Stimulated activated memory B cell treated with anti-CD40 and anti-IgM and Interleukin-4, amounts not matched to agents 10 μg/mL and 1 μg/mL and 100 μg/mL, for 72 hours (primary cell): ENCODE measurements at regions not wholly inside any gene's neighbourhood (a gene's known extent, or its start where the extent isn't known, plus 50 kb on each side); places are given as distances from the start of the nearest gene placed in this dataset.
"Not testable (repeated sequence)": the region's sequence is repeated elsewhere in the genome, so short reads cannot be mapped to it uniquely, and the experiment has no call there.

ENCODE experiments used
- ATAC-seq: fragments of 150-1000 bp; cut with Tn5 transposase; 2 replicates; pipeline ENCODE4 v1.10.0; 2021
- H3K27ac Mint-ChIP-seq: one replicate; pipeline ENCODE4 v1.8.0; 2022; ENCODE audit warnings: mild to moderate bottlenecking, mixed read lengths
- H3K27me3 Mint-ChIP-seq: one replicate; pipeline ENCODE4 v1.8.0; 2022; ENCODE audit warnings: mixed read lengths
- H3K36me3 Mint-ChIP-seq: one replicate; pipeline ENCODE4 v1.8.0; 2022; ENCODE audit warnings: mixed read lengths
- H3K4me1 Mint-ChIP-seq: one replicate; pipeline ENCODE4 v1.8.0; 2022; ENCODE audit warnings: mixed read lengths
- H3K4me3 Mint-ChIP-seq: one replicate; pipeline ENCODE4 v1.8.0; 2022; ENCODE audit warnings: mild to moderate bottlenecking, moderate library complexity, mixed read lengths
- H3K9me3 Mint-ChIP-seq: one replicate; pipeline ENCODE4 v1.8.0; 2022; ENCODE audit warnings: mixed read lengths

- Mint-ChIP-seq H3K4me1 (no peaks in the 10 kb centered on the region), H3K27ac (no peak overlapping the region), H3K27me3 (no peaks in the 10 kb centered on the region), H3K4me3 (no peak overlapping the region), H3K9me3 (no peaks in the 10 kb centered on the region), H3K36me3 (no peaks in the 10 kb centered on the region)
- ATAC-seq, result no peak
Observed at GRCh38 chr5:19047277-19047676, 940.7 kb downstream of the CDH18 start.

- H3K4me1 Mint-ChIP-seq, result no peaks in the 10 kb centered on the region
- no peaks in the 10 kb centered on the region for H3K36me3 Mint-ChIP-seq
- H3K27ac Mint-ChIP-seq, result no peak overlapping the region
- H3K4me3 Mint-ChIP-seq, result no peak overlapping the region
- H3K9me3 Mint-ChIP-seq, result no peaks in the 10 kb centered on the region
- no peaks in the 10 kb centered on the region for H3K27me3 Mint-ChIP-seq
- no peak for ATAC-seq
Observed at GRCh38 chr5:19048726-19049125, 939.3 kb downstream of the CDH18 start.

- Mint-ChIP-seq H3K9me3 (no peaks in the 10 kb centered on the region), H3K27ac (no peak overlapping the region), H3K36me3 (no peaks in the 10 kb centered on the region), H3K4me3 (no peak overlapping the region), H3K4me1 (no peaks in the 10 kb centered on the region), H3K27me3 (no peaks in the 10 kb centered on the region)
- ATAC-seq, result no peak
Observed at GRCh38 chr5:19058216-19058615, 929.8 kb downstream of the CDH18 start.

- Mint-ChIP-seq H3K4me3 (no peak overlapping the region), H3K4me1 (no peaks in the 10 kb centered on the region), H3K9me3 (no peaks in the 10 kb centered on the region), H3K36me3 (no peaks in the 10 kb centered on the region), H3K27ac (no peak overlapping the region), H3K27me3 (no peaks in the 10 kb centered on the region)
- ATAC-seq, result no peak
Observed at GRCh38 chr5:19064094-19064493, 923.9 kb downstream of the CDH18 start.

- Mint-ChIP-seq H3K36me3 (no peaks in the 10 kb centered on the region), H3K9me3 (no peaks in the 10 kb centered on the region), H3K4me1 (no peaks in the 10 kb centered on the region), H3K27ac (no peak overlapping the region), H3K4me3 (no peak overlapping the region), H3K27me3 (no peaks in the 10 kb centered on the region)
- no peak for ATAC-seq
Observed at GRCh38 chr5:19067741-19068140, 920.3 kb downstream of the CDH18 start.

- Mint-ChIP-seq H3K27me3 (no peaks in the 10 kb centered on the region), H3K27ac (no peak overlapping the region), H3K4me3 (no peak overlapping the region), H3K9me3 (peaks cover 4% of the 10 kb centered on the region), H3K4me1 (no peaks in the 10 kb centered on the region), H3K36me3 (no peaks in the 10 kb centered on the region)
- no peak for ATAC-seq
Observed at GRCh38 chr5:19098434-19098833, 889.6 kb downstream of the CDH18 start.

- Mint-ChIP-seq H3K36me3 (no peaks in the 10 kb centered on the region), H3K4me3 (no peak overlapping the region), H3K27me3 (no peaks in the 10 kb centered on the region), H3K4me1 (no peaks in the 10 kb centered on the region), H3K27ac (no peak overlapping the region), H3K9me3 (peaks cover 4% of the 10 kb centered on the region)
- ATAC-seq, result no peak
Observed at GRCh38 chr5:19099195-19099594, 888.8 kb downstream of the CDH18 start.

- Mint-ChIP-seq H3K4me3 (no peak overlapping the region), H3K27me3 (no peaks in the 10 kb centered on the region), H3K36me3 (no peaks in the 10 kb centered on the region), H3K9me3 (peaks cover 4% of the 10 kb centered on the region), H3K27ac (no peak overlapping the region), H3K4me1 (no peaks in the 10 kb centered on the region)
- ATAC-seq, result no peak
Observed at GRCh38 chr5:19104948-19105347, 883.1 kb downstream of the CDH18 start.

- ATAC-seq, result no peak
- Mint-ChIP-seq H3K27ac (no peak overlapping the region), H3K4me1 (no peaks in the 10 kb centered on the region), H3K27me3 (no peaks in the 10 kb centered on the region), H3K36me3 (no peaks in the 10 kb centered on the region), H3K4me3 (no peak overlapping the region), H3K9me3 (peaks cover 7% of the 10 kb centered on the region)
Observed at GRCh38 chr5:19122923-19123322, 865.1 kb downstream of the CDH18 start.

GRCh38 chr5:19125956-19126713 is 861.9 kb downstream of the CDH18 start:
- no peak overlapping the region for H3K4me3 Mint-ChIP-seq
- H3K27ac Mint-ChIP-seq, result no peak overlapping the region
- ATAC-seq, result no peak
- peaks cover under 1% of the 10 kb centered on the region for H3K9me3 Mint-ChIP-seq
- H3K4me1 Mint-ChIP-seq, result no peaks in the 10 kb centered on the region
- H3K36me3 Mint-ChIP-seq, result no peaks in the 10 kb centered on the region
- H3K27me3 Mint-ChIP-seq, result no peaks in the 10 kb centered on the region

GRCh38 chr5:19140276-19140675 is 847.7 kb downstream of the CDH18 start:
- Mint-ChIP-seq H3K4me3 (no peak overlapping the region), H3K36me3 (no peaks in the 10 kb centered on the region), H3K4me1 (no peaks in the 10 kb centered on the region), H3K27ac (no peak overlapping the region), H3K9me3 (no peaks in the 10 kb centered on the region), H3K27me3 (no peaks in the 10 kb centered on the region)
- ATAC-seq, result no peak

GRCh38 chr5:19141937-19142524 is 846.0 kb downstream of the CDH18 start:
- ATAC-seq, H3K36me3 Mint-ChIP-seq, H3K27me3 Mint-ChIP-seq, H3K4me1 Mint-ChIP-seq, H3K27ac Mint-ChIP-seq, H3K4me3 Mint-ChIP-seq, H3K9me3 Mint-ChIP-seq: not testable (repeated sequence)

GRCh38 chr5:19142713-19143414 is 845.1 kb downstream of the CDH18 start:
- ATAC-seq, H3K27ac Mint-ChIP-seq, H3K36me3 Mint-ChIP-seq, H3K4me1 Mint-ChIP-seq, H3K4me3 Mint-ChIP-seq, H3K27me3 Mint-ChIP-seq, H3K9me3 Mint-ChIP-seq: not testable (repeated sequence)

- Mint-ChIP-seq H3K36me3 (no peaks in the 10 kb centered on the region), H3K4me1 (no peaks in the 10 kb centered on the region), H3K4me3 (no peak overlapping the region), H3K27me3 (no peaks in the 10 kb centered on the region), H3K9me3 (peaks cover 4% of the 10 kb centered on the region), H3K27ac (no peak overlapping the region)
- no peak for ATAC-seq
Observed at GRCh38 chr5:19143935-19144334, 844.1 kb downstream of the CDH18 start.

- Mint-ChIP-seq H3K36me3 (no peaks in the 10 kb centered on the region), H3K27me3 (no peaks in the 10 kb centered on the region), H3K9me3 (no peaks in the 10 kb centered on the region), H3K4me3 (no peak overlapping the region), H3K27ac (no peak overlapping the region), H3K4me1 (no peaks in the 10 kb centered on the region)
- no peak for ATAC-seq
Observed at GRCh38 chr5:19169426-19169825, 818.6 kb downstream of the CDH18 start.

GRCh38 chr5:19172926-19173470 is 815.0 kb downstream of the CDH18 start:
- no peaks in the 10 kb centered on the region for H3K27me3 Mint-ChIP-seq
- H3K27ac Mint-ChIP-seq, result no peak overlapping the region
- H3K36me3 Mint-ChIP-seq, result no peaks in the 10 kb centered on the region
- no peaks in the 10 kb centered on the region for H3K4me1 Mint-ChIP-seq
- no peaks in the 10 kb centered on the region for H3K9me3 Mint-ChIP-seq
- no peak for ATAC-seq
- H3K4me3 Mint-ChIP-seq, result no peak overlapping the region
